Neural progenitor cell (in vitro differentiated cells): ENCODE measurements at regions not wholly inside any gene's neighbourhood (a gene's known extent, or its start where the extent isn't known, plus 50 kb on each side); places are given as distances from the start of the nearest gene placed in this dataset.

Source experiments
- EZH2 ChIP-seq: fragments of 200-600 bp; sonication (generic); IDR thresholded peaks from 2 replicates; pipeline ENCODE4 v1.6.1; 2017; ENCODE audit warnings: antibody characterized with exemption, mild to moderate bottlenecking, moderate library complexity
- EZH2phosphoT487 ChIP-seq: fragments of 200-600 bp; sonication (generic); IDR thresholded peaks from 2 replicates; pipeline ENCODE4 v1.6.1; 2017; ENCODE audit warnings: antibody characterized with exemption

DNA sequence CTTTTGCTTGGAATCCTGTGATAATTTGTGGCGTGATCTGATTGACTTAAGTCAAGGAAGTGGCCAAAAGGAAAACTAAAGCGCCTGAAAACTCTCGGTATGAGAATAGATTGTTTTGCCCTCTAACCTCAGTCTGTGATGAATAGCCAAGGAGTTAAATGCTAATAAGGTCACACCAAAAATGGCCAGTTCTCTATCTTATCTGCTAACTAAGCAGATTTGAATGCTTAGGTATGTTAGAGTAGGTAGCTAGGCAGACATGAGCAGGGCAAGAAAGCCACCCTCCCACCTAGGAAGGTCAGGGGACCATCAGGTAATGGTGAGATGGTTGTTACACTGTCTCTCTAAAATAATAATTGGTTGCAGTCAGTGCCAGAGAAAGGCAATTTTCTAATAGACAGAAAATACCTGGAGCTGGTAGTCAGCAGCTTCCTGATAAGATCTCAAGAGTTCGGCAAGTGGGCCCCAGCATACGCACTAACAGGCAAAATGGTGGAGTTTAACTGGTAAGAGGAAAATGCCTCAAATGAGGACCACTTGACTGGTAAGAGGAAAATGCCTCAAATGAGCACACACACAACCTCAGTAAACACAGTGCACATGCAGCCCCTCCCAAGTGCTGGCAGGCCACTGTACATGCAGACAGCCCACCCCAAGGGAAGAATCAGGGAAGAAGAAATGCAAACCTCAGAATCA is 468.4 kb downstream of the MBD2 start:
- TF ChIP-seq EZH2 (no peak), EZH2phosphoT487 (no peak)
